HUES48 (cell line): ENCODE measurements at regions not wholly inside any gene's neighbourhood (a gene's known extent, or its start where the extent isn't known, plus 50 kb on each side); places are given as distances from the start of the nearest gene placed in this dataset.

Experiments used
- H3K27ac ChIP-seq: one replicate; pipeline ENCODE4 v1.7.0; 2013; ENCODE audit warnings: low read depth, low read length, inconsistent platforms
- H3K27me3 ChIP-seq: 2 replicates; pipeline ENCODE4 v1.6.1; 2013; ENCODE audit warnings: mild to moderate bottlenecking, low read length; ENCODE audit not compliant: control insufficient read depth, insufficient read depth
- H3K36me3 ChIP-seq: 2 replicates; pipeline ENCODE4 v1.6.1; 2013; ENCODE audit warnings: low read length; ENCODE audit not compliant: control insufficient read depth, insufficient read depth
- H3K4me1 ChIP-seq: 2 replicates; pipeline ENCODE4 v1.6.1; 2013; ENCODE audit warnings: mild to moderate bottlenecking, low read length; ENCODE audit not compliant: control insufficient read depth, insufficient read depth
- H3K4me3 ChIP-seq: 2 replicates; pipeline ENCODE4 v1.5.1; 2013; ENCODE audit warnings: mild to moderate bottlenecking, low read depth, low read length
- H3K9ac ChIP-seq: 2 replicates; pipeline ENCODE4 v1.6.1; 2013; ENCODE audit warnings: mild to moderate bottlenecking, low read depth, low read length, moderate library complexity
- H3K9me3 ChIP-seq: 2 replicates; pipeline ENCODE4 v1.6.1; 2013; ENCODE audit warnings: low read length; ENCODE audit not compliant: control insufficient read depth, insufficient read depth

- H3K27ac ChIP-seq: no peak overlapping the region
- peaks cover 9% of the 10 kb centered on the region; the same call in 1 of the 2 replicates for H3K4me1 ChIP-seq
- no peaks in the 10 kb centered on the region for H3K9me3 ChIP-seq
- peaks cover 38% of the 10 kb centered on the region for H3K27me3 ChIP-seq
- no peak overlapping the region for H3K4me3 ChIP-seq
- H3K9ac ChIP-seq: no peak overlapping the region
- no peaks in the 10 kb centered on the region for H3K36me3 ChIP-seq
Measured at GRCh38 chr1:209046058-209046417, 537.5 kb upstream of the CAMK1G start.

GRCh38 chr1:209046935-209047334 is 536.6 kb upstream of the CAMK1G start:
- Histone ChIP-seq H3K27me3 (peaks cover 40% of the 10 kb centered on the region), H3K27ac (no peak overlapping the region), H3K9me3 (no peaks in the 10 kb centered on the region), H3K4me1 (peaks cover 9% of the 10 kb centered on the region; the same call in 1 of the 2 replicates), H3K36me3 (no peaks in the 10 kb centered on the region), H3K9ac (no peak overlapping the region), H3K4me3 (no peak overlapping the region)

GRCh38 chr1:209048941-209049669 is 534.4 kb upstream of the CAMK1G start:
- H3K36me3 ChIP-seq: no peaks in the 10 kb centered on the region
- no peak overlapping the region for H3K27ac ChIP-seq
- H3K4me1 ChIP-seq: peaks cover 9% of the 10 kb centered on the region; the same call in 1 of the 2 replicates
- no peak overlapping the region for H3K4me3 ChIP-seq
- H3K9ac ChIP-seq: no peak overlapping the region
- no peaks in the 10 kb centered on the region for H3K9me3 ChIP-seq
- peaks cover 40% of the 10 kb centered on the region for H3K27me3 ChIP-seq

- peaks cover 40% of the 10 kb centered on the region for H3K27me3 ChIP-seq
- peaks cover 5% of the 10 kb centered on the region; the same call in 1 of the 2 replicates for H3K4me1 ChIP-seq
- H3K4me3 ChIP-seq: no peak overlapping the region
- no peak overlapping the region for H3K27ac ChIP-seq
- H3K9ac ChIP-seq: no peak overlapping the region
- H3K36me3 ChIP-seq: no peaks in the 10 kb centered on the region
- H3K9me3 ChIP-seq: no peaks in the 10 kb centered on the region
Measured at GRCh38 chr1:209051570-209051969, 531.9 kb upstream of the CAMK1G start.

GRCh38 chr1:209053587-209053986 is 529.9 kb upstream of the CAMK1G start:
- Histone ChIP-seq H3K9me3 (no peaks in the 10 kb centered on the region), H3K9ac (no peak overlapping the region), H3K36me3 (no peaks in the 10 kb centered on the region), H3K4me3 (no peak overlapping the region), H3K27ac (no peak overlapping the region), H3K27me3 (peaks cover 27% of the 10 kb centered on the region; the same call in 1 of the 2 replicates), H3K4me1 (peaks cover 5% of the 10 kb centered on the region; the same call in 1 of the 2 replicates)

GRCh38 chr1:209057083-209057482 is 526.4 kb upstream of the CAMK1G start:
- H3K4me3 ChIP-seq: no peak overlapping the region
- H3K9ac ChIP-seq: no peak overlapping the region
- no peaks in the 10 kb centered on the region for H3K9me3 ChIP-seq
- no peak overlapping the region for H3K27ac ChIP-seq
- no peaks in the 10 kb centered on the region for H3K36me3 ChIP-seq
- H3K27me3 ChIP-seq: no peaks in the 10 kb centered on the region; the same call in 1 of the 2 replicates
- H3K4me1 ChIP-seq: no peaks in the 10 kb centered on the region

- Histone ChIP-seq H3K27me3 (no peaks in the 10 kb centered on the region; the same call in 1 of the 2 replicates), H3K36me3 (no peaks in the 10 kb centered on the region), H3K4me1 (no peaks in the 10 kb centered on the region), H3K4me3 (no peak overlapping the region), H3K9me3 (no peaks in the 10 kb centered on the region), H3K27ac (no peak overlapping the region), H3K9ac (no peak overlapping the region)
Measured at GRCh38 chr1:209057901-209058300, 525.6 kb upstream of the CAMK1G start.

GRCh38 chr1:209059376-209059775 is 524.1 kb upstream of the CAMK1G start:
- no peaks in the 10 kb centered on the region for H3K9me3 ChIP-seq
- no peak overlapping the region for H3K4me3 ChIP-seq
- H3K27me3 ChIP-seq: no peaks in the 10 kb centered on the region
- no peaks in the 10 kb centered on the region for H3K36me3 ChIP-seq
- no peak overlapping the region for H3K9ac ChIP-seq
- no peak overlapping the region for H3K27ac ChIP-seq
- H3K4me1 ChIP-seq: peaks cover 6% of the 10 kb centered on the region

GRCh38 chr1:209059981-209060380 is 523.5 kb upstream of the CAMK1G start:
- Histone ChIP-seq H3K27ac (no peak overlapping the region), H3K36me3 (no peaks in the 10 kb centered on the region), H3K4me1 (peaks cover 12% of the 10 kb centered on the region), H3K27me3 (no peaks in the 10 kb centered on the region), H3K4me3 (no peak overlapping the region), H3K9ac (no peak overlapping the region), H3K9me3 (no peaks in the 10 kb centered on the region)

- no peak overlapping the region for H3K27ac ChIP-seq
- H3K27me3 ChIP-seq: no peaks in the 10 kb centered on the region
- H3K9ac ChIP-seq: no peak overlapping the region
- no peak overlapping the region for H3K4me3 ChIP-seq
- H3K4me1 ChIP-seq: peaks cover 18% of the 10 kb centered on the region
- H3K9me3 ChIP-seq: no peaks in the 10 kb centered on the region
- no peaks in the 10 kb centered on the region for H3K36me3 ChIP-seq
Measured at GRCh38 chr1:209062081-209062620, 521.4 kb upstream of the CAMK1G start.

- H3K27me3 ChIP-seq: no peaks in the 10 kb centered on the region
- no peak overlapping the region for H3K27ac ChIP-seq
- H3K36me3 ChIP-seq: no peaks in the 10 kb centered on the region
- peaks cover 18% of the 10 kb centered on the region for H3K4me1 ChIP-seq
- H3K4me3 ChIP-seq: no peak overlapping the region
- H3K9me3 ChIP-seq: no peaks in the 10 kb centered on the region
- no peak overlapping the region for H3K9ac ChIP-seq
Measured at GRCh38 chr1:209062863-209063262, 520.7 kb upstream of the CAMK1G start.
